Upper lobe of right lung (tissue), 1 donor: ENCODE measurements at regions not wholly inside any gene's neighbourhood (a gene's known extent, or its start where the extent isn't known, plus 50 kb on each side); places are given as distances from the start of the nearest gene placed in this dataset.
"Not testable (repeated sequence)": the region's sequence is repeated elsewhere in the genome, so short reads cannot be mapped to it uniquely, and the experiment has no call there.

Source experiments
- ATAC-seq: fragments of 200-7000 bp; cut with Tn5 transposase; one replicate; pipeline ENCODE4 v1.9.1; 2020; ENCODE audit warnings: mild to moderate bottlenecking, moderate library complexity
- DNase-seq: peaks from one replicate; pipeline ENCODE4 v3.0.0-alpha.2; 2020
- H3K27ac ChIP-seq: fragments of 200-600 bp; one replicate; pipeline ENCODE4 v1.8.0; 2022
- H3K27me3 ChIP-seq: fragments of 200-600 bp; one replicate; pipeline ENCODE4 v1.8.0; 2022; ENCODE audit warnings: mild to moderate bottlenecking
- H3K36me3 ChIP-seq: fragments of 200-600 bp; one replicate; pipeline ENCODE4 v1.8.0; 2022
- H3K4me1 ChIP-seq: fragments of 200-600 bp; one replicate; pipeline ENCODE4 v1.8.0; 2022
- H3K4me3 ChIP-seq: fragments of 200-600 bp; one replicate; pipeline ENCODE4 v1.8.0; 2022; ENCODE audit warnings: mild to moderate bottlenecking
- H3K9me3 ChIP-seq: fragments of 200-600 bp; one replicate; pipeline ENCODE4 v1.8.0; 2022
- CTCF ChIP-seq: fragments of 200-600 bp; IDR thresholded peaks from one replicate; pipeline ENCODE4 v1.8.0; 2022; ENCODE audit warnings: antibody characterized with exemption
- intact Hi-C: fragments of 100-400 bp; cut with DNase I; formaldehyde crosslinking; loops from one replicate; pipeline ENCODE4 v1.11.0; 2022
- donor health status: DM: no; HTN: yes; CAD: no; lungs with severe emphysema.

- Histone ChIP-seq H3K36me3 (no peaks in the 10 kb centered on the region), H3K27me3 (no peaks in the 10 kb centered on the region), H3K9me3 (no peaks in the 10 kb centered on the region), H3K27ac (no peak overlapping the region), H3K4me3 (no peak overlapping the region), H3K4me1 (no peaks in the 10 kb centered on the region)
- no peak for TF ChIP-seq CTCF
- intact Hi-C loops = no loop called here
- ATAC-seq (no peak), DNase-seq (no peak)
These were observed 325.4 kb downstream of the TMEM38B start for GRCh38 chr9:106019702-106020101.

- ATAC-seq (no peak), DNase-seq (no peak)
- intact Hi-C loops = no loop called here
These were observed 325.8 kb downstream of the TMEM38B start for GRCh38 chr9:106020186-106020585.

GRCh38 chr9:106023455-106023854, 329.1 kb downstream of the TMEM38B start:
- H3K9me3 ChIP-seq = no peaks in the 10 kb centered on the region
- DNase-seq (no peak), ATAC-seq (no peak)
- H3K27me3 ChIP-seq = no peaks in the 10 kb centered on the region
- intact Hi-C loops = no loop called here
- H3K4me3 ChIP-seq = no peak overlapping the region
- TF ChIP-seq CTCF = no peak
- H3K36me3 ChIP-seq = no peaks in the 10 kb centered on the region
- H3K4me1 ChIP-seq = no peaks in the 10 kb centered on the region
- no peak overlapping the region for H3K27ac ChIP-seq

More at GRCh38 chr9:106020186-106020585, 325.8 kb downstream of the TMEM38B start:
- TF ChIP-seq CTCF = no peak
- no peak overlapping the region for H3K27ac ChIP-seq
- H3K4me3 ChIP-seq = no peak overlapping the region
- H3K9me3 ChIP-seq = no peaks in the 10 kb centered on the region
- H3K4me1 ChIP-seq = no peaks in the 10 kb centered on the region
- H3K36me3 ChIP-seq = no peaks in the 10 kb centered on the region
- no peaks in the 10 kb centered on the region for H3K27me3 ChIP-seq

- Histone ChIP-seq H3K9me3 (no peaks in the 10 kb centered on the region), H3K36me3 (no peaks in the 10 kb centered on the region), H3K4me1 (no peaks in the 10 kb centered on the region), H3K27ac (no peak overlapping the region), H3K4me3 (no peak overlapping the region), H3K27me3 (no peaks in the 10 kb centered on the region)
- ATAC-seq (no peak), DNase-seq (no peak)
- no peak for TF ChIP-seq CTCF
- intact Hi-C loops = no loop called here
These were observed 331.1 kb downstream of the TMEM38B start for GRCh38 chr9:106025453-106025852.

GRCh38 chr9:106030146-106030545, 335.8 kb downstream of the TMEM38B start:
- H3K4me1 ChIP-seq, ATAC-seq, DNase-seq, H3K36me3 ChIP-seq, H3K27ac ChIP-seq, H3K9me3 ChIP-seq, H3K4me3 ChIP-seq, H3K27me3 ChIP-seq, intact Hi-C loops: not testable (repeated sequence)

- Histone ChIP-seq H3K4me3 (no peak overlapping the region), H3K27me3 (no peaks in the 10 kb centered on the region), H3K4me1 (no peaks in the 10 kb centered on the region), H3K36me3 (no peaks in the 10 kb centered on the region), H3K27ac (no peak overlapping the region), H3K9me3 (no peaks in the 10 kb centered on the region)
- no peak for TF ChIP-seq CTCF
- DNase-seq = no peak
- no peak for ATAC-seq
- intact Hi-C loops = no loop called here
These were observed 338.6 kb downstream of the TMEM38B start for GRCh38 chr9:106032978-106033377.
